ENCODE measurements at regions not wholly inside any gene's neighbourhood (a gene's known extent, or its start where the extent isn't known, plus 50 kb on each side); places are given as distances from the start of the nearest gene placed in this dataset.
A peak's percentile ranks its signal among the peaks of the same experiment; 100 is the strongest.

- H3K36me3 ChIP-seq (ENCODE audit: low read depth, missing control alignments): no peaks in the 10 kb centered on the region
- H3K4me3 ChIP-seq: no peak overlapping the region
- WGBS, 2 donors: 95 to 96% methylated on average over 5 of the region's 5 CpGs
- no peak overlapping the region for H3K27ac ChIP-seq
- DNase-seq: no peak
- peaks cover 3% of the 10 kb centered on the region for H3K4me1 ChIP-seq
- no peak for TF ChIP-seq POLR2A (IDR thresholded peaks at IDR 0.05)
- TF ChIP-seq CTCF (IDR thresholded peaks at IDR 0.05): no peak
- no peaks in the 10 kb centered on the region for H3K27me3 ChIP-seq
- intact Hi-C loops (cut with DNase I; ENCODE audit: low total_unique reads): no loop called here
- no peaks in the 10 kb centered on the region for H3K9me3 ChIP-seq
These were observed 241.7 kb upstream of the KLF14 start for GRCh38 chr7:130975731-130976130.

GRCh38 chr7:130982160-130982638 is 248.2 kb upstream of the KLF14 start:
- TF ChIP-seq POLR2A (IDR thresholded peaks at IDR 0.05) (no peak), CTCF (IDR thresholded peaks at IDR 0.05) (peak; percentile 30 to 62 (median 54))
- Histone ChIP-seq H3K4me3 (no peak overlapping the region), H3K27me3 (no peaks in the 10 kb centered on the region), H3K36me3 (ENCODE audit: low read depth, missing control alignments) (no peaks in the 10 kb centered on the region), H3K4me1 (peaks cover 17% of the 10 kb centered on the region), H3K9me3 (no peaks in the 10 kb centered on the region), H3K27ac (peak overlapping the region in 1 of 2 donors; percentile 25)
- WGBS, 2 donors: 41 to 46% methylated on average over 3 of the region's 3 CpGs
- intact Hi-C loops (cut with DNase I; ENCODE audit: low total_unique reads): no loop called here
- no peak for DNase-seq

GRCh38 chr7:130982651-130983050 is 248.6 kb upstream of the KLF14 start:
- no peak for DNase-seq
- no peaks in the 10 kb centered on the region for H3K27me3 ChIP-seq
- no peak overlapping the region for H3K4me3 ChIP-seq
- peaks cover 17% of the 10 kb centered on the region for H3K4me1 ChIP-seq
- no peaks in the 10 kb centered on the region for H3K9me3 ChIP-seq
- peak overlapping the region in 1 of 2 donors; percentile 25 for H3K27ac ChIP-seq
- intact Hi-C loops (cut with DNase I; ENCODE audit: low total_unique reads): no loop called here
- no peaks in the 10 kb centered on the region for H3K36me3 ChIP-seq (ENCODE audit: low read depth, missing control alignments)
- TF ChIP-seq CTCF (IDR thresholded peaks at IDR 0.05): no peak
- TF ChIP-seq POLR2A (IDR thresholded peaks at IDR 0.05): no peak
- 65 to 81% methylated on average over 3 of the region's 3 CpGs for WGBS, 2 donors

GRCh38 chr7:130985361-130985760 is 251.4 kb upstream of the KLF14 start:
- Histone ChIP-seq H3K36me3 (ENCODE audit: low read depth, missing control alignments) (no peaks in the 10 kb centered on the region), H3K27me3 (no peaks in the 10 kb centered on the region), H3K4me1 (peaks cover 36% of the 10 kb centered on the region), H3K27ac (no peak overlapping the region), H3K4me3 (no peak overlapping the region), H3K9me3 (no peaks in the 10 kb centered on the region)
- 93 to 98% methylated on average over 4 of the region's 4 CpGs for WGBS, 2 donors
- intact Hi-C loops (cut with DNase I; ENCODE audit: low total_unique reads): no loop called here
- no peak for TF ChIP-seq CTCF (IDR thresholded peaks at IDR 0.05)
- no peak for DNase-seq

- 35 to 50% methylated on average over 7 of the region's 7 CpGs for WGBS, 2 donors
- Histone ChIP-seq H3K4me3 (no peak overlapping the region), H3K27me3 (no peaks in the 10 kb centered on the region), H3K36me3 (ENCODE audit: low read depth, missing control alignments) (no peaks in the 10 kb centered on the region), H3K9me3 (no peaks in the 10 kb centered on the region), H3K4me1 (peaks cover 43% of the 10 kb centered on the region), H3K27ac (no peak overlapping the region)
- TF ChIP-seq CTCF (IDR thresholded peaks at IDR 0.05) (no peak), POLR2A (IDR thresholded peaks at IDR 0.05) (no peak)
- DNase-seq: no peak
- intact Hi-C loops (cut with DNase I; ENCODE audit: low total_unique reads): no loop called here
These were observed 252.3 kb upstream of the KLF14 start for GRCh38 chr7:130986261-130986690.

Data from testis (tissue), 2 donors.